Colonic mucosa (tissue), 4 donors: ENCODE measurements at regions not wholly inside any gene's neighbourhood (a gene's known extent, or its start where the extent isn't known, plus 50 kb on each side); places are given as distances from the start of the nearest gene placed in this dataset.

ENCODE experiments used
- DNase-seq: peaks from one replicate; pipeline ENCODE4 v3.0.0-alpha.2; 2020
- H3K27ac ChIP-seq: fragments of 200-600 bp; one replicate; pipeline ENCODE4 v1.8.0; 2021
- H3K27me3 ChIP-seq: fragments of 200-600 bp; one replicate; pipeline ENCODE4 v1.8.0; 2021
- H3K36me3 ChIP-seq: fragments of 200-600 bp; one replicate; pipeline ENCODE4 v1.8.0; 2021
- H3K4me1 ChIP-seq: fragments of 200-600 bp; one replicate; pipeline ENCODE4 v1.8.0; 2021; ENCODE audit warnings: mild to moderate bottlenecking
- H3K4me3 ChIP-seq: fragments of 200-600 bp; one replicate; pipeline ENCODE4 v1.8.0; 2021
- H3K9ac ChIP-seq, 2 donors: one replicate each; pipeline ENCODE4 v1.7.0; 2013; ENCODE audit warnings: control low read depth in 2 of 2, low read depth in 2 of 2, low read length in 2 of 2
- H3K9me3 ChIP-seq: fragments of 200-600 bp; one replicate; pipeline ENCODE4 v1.8.0; 2021
- CTCF ChIP-seq: fragments of 200-600 bp; IDR thresholded peaks from one replicate; pipeline ENCODE4 v1.8.0; 2022; ENCODE audit warnings: antibody characterized with exemption, mild to moderate bottlenecking
- intact Hi-C: fragments of 100-400 bp; cut with DNase I; formaldehyde crosslinking; loops from one replicate; pipeline ENCODE4 v1.14.1; 2022
- donor health status: healthy.
- donor health status: DM: no; HTN: no; CAD: no.
- donor health status: DM: no; HTN: no; CAD: no.

GRCh38 chr6:163772701-163773100, 358.2 kb downstream of the QKI start:
- no peak for DNase-seq
- Histone ChIP-seq H3K27me3 (no peaks in the 10 kb centered on the region), H3K9ac (no peak overlapping the region), H3K4me1 (no peaks in the 10 kb centered on the region), H3K27ac (no peak overlapping the region), H3K4me3 (no peak overlapping the region), H3K9me3 (no peaks in the 10 kb centered on the region), H3K36me3 (no peaks in the 10 kb centered on the region)
- intact Hi-C loops, result no loop called here
- TF ChIP-seq CTCF, result no peak

GRCh38 chr6:163771180-163771579, 356.7 kb downstream of the QKI start:
- TF ChIP-seq CTCF, result no peak
- Histone ChIP-seq H3K36me3 (no peaks in the 10 kb centered on the region), H3K27ac (no peak overlapping the region), H3K4me3 (no peak overlapping the region), H3K9ac (no peak overlapping the region), H3K27me3 (no peaks in the 10 kb centered on the region), H3K9me3 (no peaks in the 10 kb centered on the region), H3K4me1 (no peaks in the 10 kb centered on the region)
- DNase-seq, result no peak
- intact Hi-C loops, result no loop called here

GRCh38 chr6:163768905-163769304, 354.4 kb downstream of the QKI start:
- intact Hi-C loops, result no loop called here
- H3K4me3 ChIP-seq, result no peak overlapping the region

GRCh38 chr6:163766936-163767335, 352.4 kb downstream of the QKI start:
- Histone ChIP-seq H3K36me3 (no peaks in the 10 kb centered on the region), H3K4me3 (no peak overlapping the region), H3K4me1 (no peaks in the 10 kb centered on the region), H3K9me3 (no peaks in the 10 kb centered on the region), H3K9ac (no peak overlapping the region), H3K27me3 (no peaks in the 10 kb centered on the region), H3K27ac (no peak overlapping the region)
- no peak for TF ChIP-seq CTCF
- DNase-seq, result no peak
- intact Hi-C loops, result no loop called here

More at GRCh38 chr6:163768905-163769304, 354.4 kb downstream of the QKI start:
- TF ChIP-seq CTCF, result no peak
- H3K27me3 ChIP-seq, result no peaks in the 10 kb centered on the region
- H3K36me3 ChIP-seq, result no peaks in the 10 kb centered on the region
- H3K9me3 ChIP-seq, result no peaks in the 10 kb centered on the region
- no peaks in the 10 kb centered on the region for H3K4me1 ChIP-seq
- H3K27ac ChIP-seq, result no peak overlapping the region
- DNase-seq, result no peak
- H3K9ac ChIP-seq, result no peak overlapping the region

- no peak for DNase-seq
- no peak for TF ChIP-seq CTCF
- intact Hi-C loops, result no loop called here
- H3K4me1 ChIP-seq, result no peaks in the 10 kb centered on the region
- H3K9me3 ChIP-seq, result no peaks in the 10 kb centered on the region
- no peaks in the 10 kb centered on the region for H3K27me3 ChIP-seq
- H3K9ac ChIP-seq, result no peak overlapping the region
- H3K27ac ChIP-seq, result no peak overlapping the region
- no peaks in the 10 kb centered on the region for H3K36me3 ChIP-seq
- H3K4me3 ChIP-seq, result no peak overlapping the region
Observed at GRCh38 chr6:163765335-163765734, 350.8 kb downstream of the QKI start.

GRCh38 chr6:163764565-163764964, 350.0 kb downstream of the QKI start:
- DNase-seq, result no peak
- no peak overlapping the region for H3K27ac ChIP-seq
- no peak for TF ChIP-seq CTCF
- no peak overlapping the region for H3K4me3 ChIP-seq
- no peaks in the 10 kb centered on the region for H3K27me3 ChIP-seq
- no peak overlapping the region for H3K9ac ChIP-seq
- no peaks in the 10 kb centered on the region for H3K9me3 ChIP-seq
- intact Hi-C loops, result no loop called here
- H3K36me3 ChIP-seq, result no peaks in the 10 kb centered on the region
- H3K4me1 ChIP-seq, result no peaks in the 10 kb centered on the region
